B cell (primary cell): ENCODE measurements at regions not wholly inside any gene's neighbourhood (a gene's known extent, or its start where the extent isn't known, plus 50 kb on each side); places are given as distances from the start of the nearest gene placed in this dataset.

Experiments used
- ATAC-seq: fragments of 200-7000 bp; cut with Tn5 transposase; one replicate; pipeline ENCODE4 v1.10.0; 2021; ENCODE audit warnings: low read depth, mild to moderate bottlenecking, moderate number of reproducible peaks, moderate library complexity
- CTCF ChIA-PET: fragments of 350-600 bp; sonication (Branson Sonifier 250); formaldehyde crosslinking; loops from one replicate; lab custom pipeline; 2021; ENCODE audit warnings: antibody characterized with exemption, inconsistent platforms; lab: Charles Lee
- POLR2A ChIA-PET: fragments of 350-600 bp; sonication (Branson Sonifier 250); formaldehyde crosslinking; loops from one replicate; lab custom pipeline; 2021; ENCODE audit warnings: antibody characterized with exemption; lab: Charles Lee
- DNase-seq: peaks from one replicate; pipeline ENCODE4 v3.0.0; 2013
- H2AFZ ChIP-seq: 2 replicates; pipeline ENCODE4 v1.6.1; 2012; ENCODE audit warnings: mild to moderate bottlenecking, low read depth, low read length; ENCODE audit not compliant: insufficient read depth, poor library complexity, severe bottlenecking
- H3K27ac ChIP-seq, 2 donors: 1 replicate in 1 of 2; 2 replicates in 1 of 2; pipeline ENCODE4 v1.5.1; 2012 to 2013; ENCODE audit warnings: low read length in 2 of 2, mild to moderate bottlenecking in 2 of 2, moderate library complexity in 1 of 2
- H3K27me3 ChIP-seq, 4 experiments: fragments of 200-600 bp in 1 of 4; sonication (generic) in 1 of 4; replicated peaks in 1 of 4; 1 replicate in 2 of 4; 2 replicates in 2 of 4; pipeline versions ENCODE4 v1.6.1 to v1.7.0; 2013 to 2016; ENCODE audit warnings: low read length in 3 of 4, mild to moderate bottlenecking in 2 of 4, mixed read lengths in 1 of 4, moderate library complexity in 1 of 4; ENCODE audit not compliant: insufficient read depth in 4 of 4, control insufficient read depth in 3 of 4; ENCODE audit errors: control extremely low read depth in 1 of 4
- H3K36me3 ChIP-seq, 2 experiments: replicated peaks in 1 of 2; 1 replicate in 1 of 2; 2 replicates in 1 of 2; pipeline versions ENCODE4 v1.6.1 to v1.7.1; 2013; ENCODE audit warnings: low read length in 1 of 2; ENCODE audit not compliant: insufficient read depth in 2 of 2, control insufficient read depth in 1 of 2; ENCODE audit errors: control extremely low read depth in 1 of 2, extremely low read depth in 1 of 2
- H3K4me1 ChIP-seq, 2 donors: fragments of 200-600 bp in 1 of 2; sonication (generic) in 1 of 2; 1 replicate in 1 of 2; 2 replicates in 1 of 2; pipeline versions ENCODE4 v1.5.1 to v1.6.1; 2013 to 2017; ENCODE audit warnings: low read length in 2 of 2; ENCODE audit not compliant: control insufficient read depth in 2 of 2, insufficient read depth in 2 of 2
- H3K4me2 ChIP-seq: replicated peaks from 2 replicates; pipeline ENCODE3; 2012; ENCODE audit warnings: mild to moderate bottlenecking, low read depth, low read length; ENCODE audit not compliant: poor library complexity, severe bottlenecking
- H3K4me3 ChIP-seq, 5 experiments: fragments of 200-600 bp in 1 of 5; sonication (generic) in 1 of 5; 1 replicate in 3 of 5; 2 replicates in 2 of 5; pipeline versions ENCODE4 v1.5.1 to v1.7.0; 2011 to 2016; ENCODE audit warnings: low read length in 4 of 5, mild to moderate bottlenecking in 4 of 5, low read depth in 2 of 5, control low read depth in 1 of 5, moderate library complexity in 1 of 5; ENCODE audit not compliant: insufficient read depth in 1 of 5; ENCODE audit errors: control extremely low read depth in 1 of 5, extremely low read depth in 1 of 5
- H3K79me2 ChIP-seq: fragments of 200-600 bp; sonication (generic); one replicate; pipeline ENCODE4 v1.6.0; 2016; ENCODE audit warnings: low read length; ENCODE audit not compliant: control insufficient read depth, insufficient read depth
- H3K9ac ChIP-seq: fragments of 200-600 bp; sonication (generic); 2 replicates; pipeline ENCODE4 v1.6.1; 2017; ENCODE audit warnings: mild to moderate bottlenecking, low read length, moderate library complexity
- H3K9me3 ChIP-seq, 3 donors: one replicate each; pipeline versions ENCODE4 v1.6.1 to v1.7.1; 2013; ENCODE audit warnings: low read length in 2 of 3; ENCODE audit not compliant: control insufficient read depth in 2 of 3, insufficient read depth in 1 of 3; ENCODE audit errors: control extremely low read depth in 1 of 3
- H4K20me1 ChIP-seq: 2 replicates; pipeline ENCODE4 v1.6.0; 2012; ENCODE audit warnings: mild to moderate bottlenecking, low read length; ENCODE audit not compliant: insufficient read depth, control insufficient read depth, poor library complexity, severe bottlenecking
- H3K27ac Mint-ChIP-seq: one replicate; pipeline ENCODE4 v1.8.0; 2021; ENCODE audit warnings: mixed read lengths
- H3K27me3 Mint-ChIP-seq: one replicate; pipeline ENCODE4 v1.8.0; 2021; ENCODE audit warnings: mixed read lengths
- H3K4me1 Mint-ChIP-seq: one replicate; pipeline ENCODE4 v1.8.0; 2021; ENCODE audit warnings: mixed read lengths
- H3K4me3 Mint-ChIP-seq: one replicate; pipeline ENCODE4 v1.8.0; 2021; ENCODE audit warnings: mixed read lengths
- H3K9me3 Mint-ChIP-seq: one replicate; pipeline ENCODE4 v1.8.0; 2022; ENCODE audit warnings: mixed read lengths; ENCODE audit not compliant: insufficient read depth
- CTCF ChIP-seq: fragments of 200-600 bp; IDR thresholded peaks from one replicate; pipeline ENCODE4 v1.8.0; 2022; ENCODE audit warnings: antibody characterized with exemption, mild to moderate bottlenecking
- EZH2 ChIP-seq: IDR thresholded peaks from 2 replicates; pipeline ENCODE4 v1.6.1; 2012; ENCODE audit warnings: borderline replicate concordance, low read depth, mild to moderate bottlenecking, moderate library complexity, low read length; ENCODE audit not compliant: insufficient read depth, poor library complexity, severe bottlenecking
- WGBS: methylation state at CpG from one replicate; pipeline ENCODE4 v1.1.5; 2013; ENCODE audit warnings: missing lambda C conversion rate; ENCODE audit not compliant: insufficient coverage; 5-methylcytosine and 5-hydroxymethylcytosine counted together
- intact Hi-C: fragments of 100-400 bp; cut with micrococcal nuclease; formaldehyde crosslinking; loops from one replicate; pipeline ENCODE4 v1.10.0; 2022

DNA sequence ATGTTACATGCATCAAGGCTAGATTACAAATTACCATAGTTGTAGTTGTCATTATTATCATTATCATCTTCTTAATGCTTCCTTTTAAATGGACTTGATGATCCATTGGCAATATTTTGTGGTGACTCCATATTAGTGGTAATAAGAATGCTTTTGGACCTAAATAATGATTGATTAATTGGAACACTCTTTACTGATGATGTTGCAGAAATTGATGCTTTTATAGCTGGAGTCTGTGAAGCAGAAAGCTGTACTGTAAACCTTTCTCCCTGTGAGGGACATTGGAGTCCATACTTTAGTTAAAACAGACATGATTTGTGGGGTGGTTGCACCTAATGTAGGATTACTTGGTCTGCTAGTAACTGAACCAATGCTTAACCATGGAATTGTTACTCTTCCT is 190.4 kb downstream of the ATXN7L3B start:
- no peak overlapping the region for H3K4me3 Mint-ChIP-seq
- Histone ChIP-seq H3K4me2 (no peak overlapping the region), H3K4me3 (no peak overlapping the region), H3K9ac (no peak overlapping the region), H3K9me3 (no peaks in the 10 kb centered on the region), H3K79me2 (no peaks in the 10 kb centered on the region), H3K27ac (no peak overlapping the region), H3K4me1 (no peaks in the 10 kb centered on the region), H3K36me3 (no peaks in the 10 kb centered on the region), H2AFZ (no peak overlapping the region), H3K27me3 (no peaks in the 10 kb centered on the region), H4K20me1 (no peaks in the 10 kb centered on the region)
- DNase-seq (no peak), ATAC-seq (no peak)
- no peak overlapping the region for H3K27ac Mint-ChIP-seq
- H3K27me3 Mint-ChIP-seq = no peaks in the 10 kb centered on the region
- CTCF ChIA-PET = no interaction called here
- no peaks in the 10 kb centered on the region for H3K9me3 Mint-ChIP-seq
- POLR2A ChIA-PET = no interaction called here
- TF ChIP-seq EZH2 (no peak), CTCF (no peak)
- H3K4me1 Mint-ChIP-seq = no peaks in the 10 kb centered on the region
- intact Hi-C loops = no loop called here

DNA sequence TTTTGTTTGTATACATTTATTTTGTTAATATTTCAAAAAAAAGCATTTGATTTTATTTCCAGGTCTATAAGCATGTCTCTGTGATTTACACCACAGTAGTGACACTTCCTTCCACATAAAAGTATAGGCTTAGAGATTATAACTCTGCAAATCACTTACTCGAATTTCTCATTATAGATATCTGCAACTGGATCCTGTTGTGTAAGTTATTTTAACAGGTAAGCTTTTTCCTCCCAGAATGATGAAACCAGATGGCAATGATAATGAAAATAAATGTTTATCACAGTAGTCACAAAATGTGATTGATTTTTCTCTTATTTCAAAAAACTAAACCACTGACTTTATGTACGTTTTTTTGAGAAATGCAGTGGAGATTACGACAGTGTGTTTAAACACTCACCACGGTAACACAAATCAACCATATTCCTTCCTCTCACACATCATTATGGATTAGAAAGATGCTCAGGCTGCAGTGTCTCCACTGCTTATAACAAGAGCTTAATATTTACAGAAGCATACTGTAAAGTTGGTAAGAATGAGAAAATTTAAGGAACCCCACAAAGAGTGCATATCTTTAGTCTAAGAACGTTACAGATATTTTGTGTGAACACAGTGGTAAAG is 194.6 kb downstream of the ATXN7L3B start:
- DNase-seq (no peak), ATAC-seq (no peak)
- Histone ChIP-seq H3K27ac (no peak overlapping the region), H3K4me2 (no peak overlapping the region), H3K27me3 (no peaks in the 10 kb centered on the region), H2AFZ (no peak overlapping the region), H4K20me1 (no peaks in the 10 kb centered on the region), H3K4me1 (no peaks in the 10 kb centered on the region), H3K4me3 (no peak overlapping the region), H3K79me2 (no peaks in the 10 kb centered on the region), H3K36me3 (no peaks in the 10 kb centered on the region), H3K9ac (no peak overlapping the region), H3K9me3 (no peaks in the 10 kb centered on the region)
- intact Hi-C loops = no loop called here
- Mint-ChIP-seq H3K4me3 (no peak overlapping the region), H3K9me3 (no peaks in the 10 kb centered on the region), H3K27ac (no peak overlapping the region), H3K27me3 (no peaks in the 10 kb centered on the region), H3K4me1 (no peaks in the 10 kb centered on the region)
- no CpG with 5 or more reads among the region's 5 CpGs for WGBS
- POLR2A ChIA-PET = no interaction called here
- TF ChIP-seq CTCF = no peak
- no peak for TF ChIP-seq EZH2
- CTCF ChIA-PET = no interaction called here
